Vagina (tissue), 2 donors: ENCODE measurements at regions not wholly inside any gene's neighbourhood (a gene's known extent, or its start where the extent isn't known, plus 50 kb on each side); places are given as distances from the start of the nearest gene placed in this dataset.

Experiments used
- POLR2A ChIP-seq, 2 donors: fragments of 450-650 bp; IDR thresholded peaks; one replicate each; pipeline ENCODE4 v1.6.1; 2017; ENCODE audit warnings: antibody characterized with exemption in 2 of 2, mild to moderate bottlenecking in 2 of 2, moderate library complexity in 2 of 2
- TF ChIP-seq, protein P1 (sequence below), 3 experiments: fragments of 450-650 bp in 2 of 3; fragments of 200-600 bp in 1 of 3; sonication (generic) in 1 of 3; IDR thresholded peaks; one replicate each; pipeline ENCODE4 v1.5.1; 2017 to 2019; ENCODE audit warnings: antibody characterized with exemption in 3 of 3, mild to moderate bottlenecking in 2 of 3, moderate library complexity in 2 of 3

DNA sequence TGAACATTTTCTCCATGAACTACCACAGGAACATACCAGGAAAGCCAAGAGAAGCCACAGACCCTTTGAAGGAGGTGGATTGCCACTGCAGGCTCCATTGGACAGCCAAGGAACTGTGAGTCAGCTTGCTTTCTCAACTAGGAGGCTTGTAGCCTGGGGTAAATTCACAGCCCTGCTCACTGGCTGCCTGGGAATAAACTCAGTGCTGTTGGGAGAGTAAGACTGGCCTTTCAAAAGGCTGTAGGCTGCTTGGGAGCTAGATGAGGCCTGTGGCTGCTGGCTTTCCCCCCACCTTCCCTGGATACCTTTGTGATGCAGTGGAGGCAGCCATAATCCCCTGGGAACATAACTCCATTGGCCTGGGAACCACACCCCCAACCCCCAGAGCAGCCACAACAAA lies 223.5 kb upstream of the RBMS3 start:
- TF ChIP-seq POLR2A (IDR thresholded peaks at IDR 0.05), result no peak
- TF ChIP-seq, protein P1, sequence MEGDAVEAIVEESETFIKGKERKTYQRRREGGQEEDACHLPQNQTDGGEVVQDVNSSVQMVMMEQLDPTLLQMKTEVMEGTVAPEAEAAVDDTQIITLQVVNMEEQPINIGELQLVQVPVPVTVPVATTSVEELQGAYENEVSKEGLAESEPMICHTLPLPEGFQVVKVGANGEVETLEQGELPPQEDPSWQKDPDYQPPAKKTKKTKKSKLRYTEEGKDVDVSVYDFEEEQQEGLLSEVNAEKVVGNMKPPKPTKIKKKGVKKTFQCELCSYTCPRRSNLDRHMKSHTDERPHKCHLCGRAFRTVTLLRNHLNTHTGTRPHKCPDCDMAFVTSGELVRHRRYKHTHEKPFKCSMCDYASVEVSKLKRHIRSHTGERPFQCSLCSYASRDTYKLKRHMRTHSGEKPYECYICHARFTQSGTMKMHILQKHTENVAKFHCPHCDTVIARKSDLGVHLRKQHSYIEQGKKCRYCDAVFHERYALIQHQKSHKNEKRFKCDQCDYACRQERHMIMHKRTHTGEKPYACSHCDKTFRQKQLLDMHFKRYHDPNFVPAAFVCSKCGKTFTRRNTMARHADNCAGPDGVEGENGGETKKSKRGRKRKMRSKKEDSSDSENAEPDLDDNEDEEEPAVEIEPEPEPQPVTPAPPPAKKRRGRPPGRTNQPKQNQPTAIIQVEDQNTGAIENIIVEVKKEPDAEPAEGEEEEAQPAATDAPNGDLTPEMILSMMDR (IDR thresholded peaks at IDR 0.05), result no peak
